EL (cell line): ENCODE measurements at regions not wholly inside any gene's neighbourhood (a gene's known extent, or its start where the extent isn't known, plus 50 kb on each side); places are given as distances from the start of the nearest gene placed in this dataset.
"Not testable (repeated sequence)": the region's sequence is repeated elsewhere in the genome, so short reads cannot be mapped to it uniquely, and the experiment has no call there.

Experiments
- DNase-seq: peaks from one replicate; pipeline ENCODE4 v3.0.0-alpha.2; 2016

DNA sequence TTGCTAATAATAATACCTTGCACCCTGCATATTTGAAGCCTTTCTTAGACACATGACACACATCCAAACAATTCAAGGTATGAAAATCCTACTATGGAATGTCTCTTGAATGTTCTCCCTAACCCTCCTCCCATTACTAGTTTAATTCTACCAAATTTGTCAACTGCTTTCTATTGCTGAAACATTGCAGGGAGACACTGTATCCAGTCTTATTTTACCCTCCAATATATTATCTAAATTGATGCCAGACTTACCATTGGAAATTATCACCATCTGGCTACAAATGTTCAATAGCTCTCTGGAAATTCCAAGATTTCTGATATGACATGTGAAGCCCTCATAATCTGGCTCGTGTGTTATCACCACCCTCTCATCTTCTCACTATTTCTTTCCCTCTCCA is 1027.3 kb upstream of the CITED2 start:
- DNase-seq = peak; percentile 74

DNA sequence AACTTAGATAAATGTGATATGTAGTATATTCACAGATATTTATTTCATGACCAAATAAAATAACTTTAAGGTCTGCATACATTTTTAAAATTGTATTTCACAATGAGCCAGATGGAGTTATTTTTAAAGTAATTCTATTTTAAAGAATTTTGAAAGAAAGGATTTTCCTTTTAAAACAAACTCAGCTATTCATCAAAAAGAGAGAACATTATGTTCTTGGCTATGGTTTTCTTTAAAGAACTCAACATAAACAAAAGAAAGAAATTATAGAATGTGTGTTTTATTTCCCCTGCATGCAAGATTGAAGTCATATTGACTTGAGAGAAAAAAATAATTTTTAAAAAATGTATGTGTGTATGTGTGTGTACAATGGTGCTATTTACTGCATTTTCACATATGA is 1023.6 kb upstream of the CITED2 start:
- no peak for DNase-seq

DNA sequence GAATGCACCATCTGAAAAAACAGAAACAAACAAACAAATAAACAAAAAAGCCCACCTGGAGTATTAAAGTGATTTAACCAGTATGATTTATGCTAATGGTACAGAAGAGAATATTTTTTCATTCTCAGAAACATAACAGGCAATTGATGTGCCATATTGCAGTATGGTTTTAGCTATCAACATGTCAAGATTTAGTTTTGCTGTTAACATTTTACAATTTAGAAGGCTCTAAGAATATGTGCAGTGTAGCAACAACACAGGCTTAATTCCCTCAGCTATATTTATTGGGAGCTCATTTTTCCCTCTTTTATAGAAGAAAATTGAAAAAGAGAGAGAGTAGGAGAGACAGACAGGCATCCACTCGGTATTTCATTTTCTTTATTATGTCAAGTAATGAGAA is 1022.7 kb upstream of the CITED2 start:
- no peak for DNase-seq

DNA sequence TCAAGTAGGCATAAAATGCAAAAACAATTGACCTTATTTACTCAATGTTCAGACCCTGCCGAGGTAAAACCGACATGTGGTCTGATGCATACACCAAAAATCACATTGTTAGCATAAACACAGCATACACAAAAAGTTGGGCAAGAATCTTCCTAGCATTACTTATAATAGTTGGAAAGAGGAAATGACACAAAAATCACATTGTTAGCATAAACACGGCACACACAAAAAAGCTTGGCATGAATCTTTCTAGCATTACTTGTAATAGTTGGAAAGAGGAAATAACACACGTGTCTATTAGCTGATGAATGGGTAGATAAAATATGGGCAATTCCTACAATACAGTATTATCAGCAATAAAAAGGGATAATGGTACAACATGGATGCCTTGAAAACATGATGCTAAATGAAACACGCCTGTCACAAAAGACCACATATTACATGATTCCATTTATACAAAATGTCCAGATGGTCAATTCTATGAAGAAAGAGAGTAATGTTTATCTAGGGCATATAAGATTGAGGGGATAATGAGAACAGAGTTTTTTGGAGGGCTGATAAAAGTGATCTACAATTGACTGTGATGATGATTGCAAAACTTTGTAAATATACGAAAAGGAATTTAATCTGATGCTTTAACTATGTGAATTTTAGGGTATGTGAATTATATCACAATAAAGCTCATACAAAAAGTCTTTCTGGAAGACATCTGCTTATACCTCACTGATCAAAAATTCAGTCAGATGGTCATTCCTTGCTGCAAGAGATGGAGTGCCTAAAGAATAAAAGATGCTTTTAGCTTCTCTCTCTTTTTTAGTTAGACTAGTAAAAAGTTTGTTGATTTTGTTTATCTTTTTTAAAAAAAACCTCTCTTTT is 1019.5 kb upstream of the CITED2 start:
- DNase-seq = peak; percentile 68

DNA sequence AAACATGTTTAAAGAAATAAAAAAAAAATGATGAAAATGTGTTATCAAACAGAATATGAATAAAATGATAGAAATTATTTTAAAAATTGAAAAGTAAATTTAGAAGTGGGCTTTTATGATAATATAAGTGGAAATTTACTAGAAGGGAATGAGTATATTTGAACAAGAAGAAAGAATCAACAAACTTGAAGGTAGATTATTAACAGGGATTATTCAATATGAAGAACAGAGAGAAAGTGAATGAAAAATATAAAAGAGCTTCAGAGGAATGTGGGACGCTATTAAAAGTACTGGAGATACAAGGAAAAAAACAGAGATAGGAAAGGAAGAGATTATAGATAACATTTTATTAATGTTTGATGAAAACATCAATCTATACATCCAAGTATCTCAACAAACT is 1014.4 kb upstream of the CITED2 start:
- no peak for DNase-seq

DNA sequence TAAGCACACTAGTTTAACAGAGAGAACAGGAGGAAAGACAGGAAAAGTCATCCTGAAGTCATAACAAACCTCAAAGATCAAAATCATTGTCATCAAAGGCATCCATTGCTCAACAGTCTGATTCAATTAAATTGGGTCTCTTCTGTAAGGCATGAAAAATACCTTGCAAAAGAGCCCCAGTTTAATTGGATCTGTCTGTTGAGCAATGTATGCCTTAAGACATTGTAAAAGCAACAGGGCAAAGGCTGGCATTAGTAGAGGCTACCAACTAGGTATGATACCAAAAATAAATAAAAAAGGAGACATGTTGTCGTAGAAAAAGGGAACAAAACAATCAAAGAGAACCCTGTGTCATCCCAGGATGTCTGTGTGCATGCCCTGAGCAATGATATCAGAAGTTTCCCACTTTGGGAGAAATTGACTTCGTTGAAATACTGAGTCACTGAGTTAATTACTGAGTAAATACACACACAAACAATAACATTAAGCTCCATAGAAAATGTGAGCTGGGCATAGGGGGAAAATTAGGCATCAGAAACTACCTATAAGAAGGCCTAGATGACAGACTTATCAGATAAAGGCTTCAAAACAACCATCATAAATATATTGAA is 1013.8 kb upstream of the CITED2 start:
- DNase-seq = no peak

DNA sequence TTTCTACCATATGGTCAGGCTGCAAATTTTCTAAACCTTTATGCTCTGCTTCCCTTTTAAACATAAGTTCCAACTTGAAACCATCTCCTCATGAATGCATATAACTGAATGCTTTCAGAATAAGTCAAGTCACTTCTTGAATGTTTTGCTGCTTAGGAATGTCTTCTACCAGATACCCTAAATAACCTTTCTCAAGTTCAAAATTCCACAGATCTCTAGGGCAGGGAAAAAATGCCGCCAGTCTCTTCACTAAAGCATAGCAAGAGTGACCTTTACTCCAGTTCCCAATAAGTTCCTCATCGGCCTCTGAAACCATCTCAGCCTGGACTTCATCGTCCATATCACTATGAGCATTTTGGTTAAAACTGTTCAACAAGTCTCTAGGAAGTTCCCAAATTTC is 1011.2 kb upstream of the CITED2 start:
- DNase-seq = no peak

DNA sequence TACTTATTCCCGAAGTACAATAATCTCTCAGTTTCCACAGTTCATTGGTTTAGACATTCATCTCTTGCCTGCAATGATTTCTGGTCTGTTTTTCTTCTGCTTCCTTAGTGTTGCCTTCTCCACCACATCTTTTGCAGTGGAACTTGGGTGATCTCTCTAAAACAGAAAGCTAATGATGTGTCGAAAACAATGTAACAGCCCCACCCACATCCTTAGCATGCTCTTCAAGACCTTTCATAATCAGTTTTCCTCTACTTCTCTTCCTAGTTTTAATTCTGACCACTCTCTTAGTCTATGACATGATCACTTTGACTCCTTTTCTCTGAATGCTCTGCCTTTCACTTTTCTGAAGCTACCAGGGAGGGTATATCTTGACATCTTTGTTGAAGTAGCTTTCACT is 1007.9 kb upstream of the CITED2 start:
- DNase-seq = no peak

DNA sequence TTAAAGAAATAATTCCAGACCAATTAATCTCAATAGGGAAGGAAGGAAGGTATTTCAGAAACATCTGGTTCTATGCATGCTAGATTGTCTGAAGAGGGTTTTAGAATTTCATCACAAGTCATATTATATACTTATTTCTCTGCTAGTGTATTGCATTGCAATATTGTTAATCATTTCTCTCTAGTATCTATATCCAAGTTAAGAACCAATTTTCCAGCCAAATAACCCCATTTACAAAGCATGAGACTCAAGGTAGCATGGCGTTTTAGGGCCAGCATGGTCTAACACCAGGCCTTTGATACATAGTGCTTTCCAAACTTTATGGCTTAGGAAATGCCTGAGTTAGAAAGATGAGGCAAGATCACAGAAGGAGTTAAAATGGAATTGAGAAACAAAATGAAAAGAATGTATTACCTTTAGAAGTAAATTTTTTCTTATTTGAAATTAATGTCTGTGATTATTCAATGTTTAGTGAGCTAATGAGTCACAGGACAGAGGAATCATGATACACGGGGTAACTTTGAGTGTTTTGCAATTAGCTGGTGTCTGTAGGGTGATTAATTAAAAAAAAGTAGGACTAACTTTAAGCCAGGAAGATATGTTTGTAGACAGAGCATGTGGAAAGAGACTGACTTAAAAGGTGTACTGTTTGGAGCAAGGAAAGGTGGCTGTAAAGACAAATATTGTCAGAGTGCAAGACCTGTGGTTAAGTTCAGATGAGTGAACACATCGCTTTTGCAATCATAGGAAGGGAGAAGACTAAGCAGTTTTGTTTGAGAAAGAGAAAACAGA is 1006.2 kb upstream of the CITED2 start:
- DNase-seq = no peak

DNA sequence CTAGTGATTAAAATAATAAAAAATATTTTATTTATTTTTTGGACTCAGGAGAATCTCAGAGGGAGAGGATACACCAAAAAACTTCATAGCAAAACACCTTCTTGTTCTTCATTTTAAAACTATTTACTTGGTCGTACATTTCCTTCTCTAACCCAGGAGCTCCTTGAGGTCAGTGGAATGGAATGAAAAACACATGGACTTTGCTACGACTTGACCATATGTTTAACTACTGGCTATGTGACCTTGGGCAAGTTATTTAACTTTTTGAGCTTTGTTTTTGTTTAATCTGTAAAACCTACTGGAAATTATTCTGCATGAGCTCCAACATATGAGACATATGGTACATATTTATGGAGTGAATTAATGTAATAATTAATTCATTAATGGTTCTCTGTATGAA is 1005.5 kb upstream of the CITED2 start:
- DNase-seq = peak; percentile 87

DNA sequence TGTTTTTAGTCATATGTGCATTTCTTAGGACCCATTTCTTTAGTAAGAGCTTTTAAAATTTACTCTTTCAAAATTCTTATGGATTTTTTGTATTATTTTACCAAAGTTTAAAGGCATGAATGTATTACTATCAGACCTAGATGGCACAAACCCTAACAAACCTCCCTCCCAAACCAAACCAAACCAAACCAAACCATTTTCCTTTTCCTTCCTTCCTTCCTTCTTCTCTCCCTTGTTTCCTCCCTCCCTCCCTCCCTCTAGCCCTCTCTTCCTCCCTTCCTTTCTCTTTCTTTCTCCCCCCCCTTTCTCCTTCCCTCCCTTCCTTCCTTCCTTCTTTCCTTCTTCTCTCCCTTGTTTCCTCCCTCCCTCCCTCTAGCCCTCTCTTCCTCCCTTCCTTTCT is 1001.8 kb upstream of the CITED2 start:
- no peak for DNase-seq

DNA sequence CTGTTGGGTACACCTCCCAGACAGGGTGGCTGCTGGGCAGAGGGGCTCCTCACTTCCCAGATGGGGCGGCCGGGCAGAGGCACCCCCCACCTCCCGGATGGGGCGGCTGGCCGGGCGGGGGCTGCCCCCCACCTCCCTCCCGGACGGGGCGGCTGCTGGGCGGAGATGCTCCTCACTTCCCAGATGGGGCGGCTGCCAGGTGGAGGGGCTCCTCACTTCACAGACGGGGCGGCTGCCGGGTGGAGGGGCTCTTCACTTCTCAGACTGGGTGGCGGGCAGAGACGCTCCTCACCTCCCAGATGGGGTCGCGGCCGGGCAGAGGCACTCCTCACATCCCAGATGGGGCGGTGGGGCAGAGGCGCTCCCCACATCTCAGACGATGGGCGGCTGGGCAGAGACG is 999.3 kb upstream of the CITED2 start:
- not testable (repeated sequence) for DNase-seq

DNA sequence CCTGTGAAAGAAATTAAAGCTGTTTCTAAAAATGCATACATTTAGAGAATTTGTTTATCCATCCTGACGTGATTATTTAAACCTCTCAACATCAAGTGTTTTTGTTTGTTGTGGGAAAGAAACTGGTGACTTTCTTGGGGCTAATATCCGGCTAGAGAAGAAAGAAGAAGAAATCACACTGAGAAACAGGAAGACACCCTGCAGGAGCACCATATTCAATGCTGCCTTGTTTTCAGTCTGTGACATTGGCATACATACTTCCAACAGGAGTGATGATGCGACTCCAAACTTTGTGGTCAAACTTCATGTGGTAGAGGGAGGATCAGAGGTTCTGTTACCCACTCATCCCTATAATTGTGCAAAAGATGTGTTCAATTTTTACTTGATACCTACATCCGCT is 997.6 kb upstream of the CITED2 start:
- DNase-seq = no peak

DNA sequence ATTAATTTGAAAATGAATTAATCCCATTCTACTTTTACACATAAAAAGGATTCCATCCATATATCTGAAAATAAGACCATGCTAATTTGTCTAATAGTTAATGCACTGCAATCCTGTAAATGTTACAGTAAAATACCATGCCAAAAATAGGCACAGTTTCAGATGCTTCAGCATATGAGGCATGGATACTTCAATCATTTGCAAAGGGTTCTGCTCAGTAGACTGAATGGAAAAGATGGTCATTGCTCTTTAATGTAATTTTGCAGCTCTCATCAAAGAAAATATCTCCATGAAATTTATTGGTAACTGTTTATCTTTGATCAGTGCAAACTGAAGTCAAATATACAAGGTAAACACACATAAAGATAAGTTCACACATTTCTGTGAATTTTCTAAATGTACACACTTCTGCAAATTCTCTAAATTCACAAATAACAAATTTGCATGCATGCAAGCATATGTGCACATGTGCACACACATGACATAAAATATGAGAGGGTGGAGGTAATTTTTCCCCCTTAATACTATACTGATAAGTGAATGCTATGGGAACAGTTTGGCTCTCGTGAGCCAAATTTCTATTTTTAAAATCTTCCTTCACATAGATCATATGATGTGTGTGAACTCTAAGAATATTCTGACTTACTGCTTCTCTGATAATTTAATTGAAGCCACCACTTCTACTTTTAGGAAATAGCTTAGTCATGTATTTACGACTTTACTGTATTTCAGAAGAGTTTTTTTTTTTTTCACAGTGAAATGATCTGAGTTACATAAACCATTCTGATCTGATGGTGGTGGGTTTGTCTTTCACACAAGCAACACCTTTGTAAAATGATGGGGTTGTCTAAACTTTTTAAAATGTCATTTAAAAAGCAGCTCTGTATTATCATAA is 996.8 kb upstream of the CITED2 start:
- no peak for DNase-seq

DNA sequence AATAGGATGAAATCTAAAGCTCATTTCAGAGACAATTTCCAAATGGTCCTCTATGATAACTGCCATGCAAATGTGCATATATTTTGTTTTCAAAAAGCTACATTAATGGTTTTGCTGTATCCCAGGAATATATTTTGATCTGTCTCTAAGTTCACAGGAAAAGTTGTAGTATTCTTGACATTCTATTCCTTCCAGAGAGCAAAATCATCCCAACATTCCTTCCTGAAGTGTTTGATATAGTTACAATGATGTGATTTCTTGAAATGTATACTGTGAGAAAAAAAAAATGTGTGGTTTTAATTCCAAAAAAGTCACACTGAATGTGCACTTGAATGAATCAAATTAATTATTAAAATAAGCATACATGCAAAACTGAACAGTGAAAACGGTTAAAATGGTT is 996.0 kb upstream of the CITED2 start:
- DNase-seq = no peak

DNA sequence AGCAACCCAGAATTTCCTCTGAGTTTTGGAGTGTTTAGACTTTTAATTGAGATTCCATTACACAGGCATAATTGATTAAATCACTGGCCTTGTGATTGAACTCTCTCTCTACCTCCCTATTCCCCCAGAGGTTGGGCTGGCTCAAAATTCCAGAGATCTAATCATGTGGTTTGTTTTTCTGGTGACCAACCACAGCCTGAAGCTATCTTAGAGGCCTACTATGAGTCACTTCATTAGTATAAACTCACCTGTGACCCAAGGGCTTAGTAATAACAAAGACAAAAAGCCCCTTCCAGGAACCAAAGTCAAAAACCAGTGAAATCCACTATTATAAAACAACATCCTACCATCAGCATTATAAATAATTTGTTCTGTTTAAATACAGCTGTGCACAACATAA is 992.5 kb upstream of the CITED2 start:
- DNase-seq = peak; percentile 92

DNA sequence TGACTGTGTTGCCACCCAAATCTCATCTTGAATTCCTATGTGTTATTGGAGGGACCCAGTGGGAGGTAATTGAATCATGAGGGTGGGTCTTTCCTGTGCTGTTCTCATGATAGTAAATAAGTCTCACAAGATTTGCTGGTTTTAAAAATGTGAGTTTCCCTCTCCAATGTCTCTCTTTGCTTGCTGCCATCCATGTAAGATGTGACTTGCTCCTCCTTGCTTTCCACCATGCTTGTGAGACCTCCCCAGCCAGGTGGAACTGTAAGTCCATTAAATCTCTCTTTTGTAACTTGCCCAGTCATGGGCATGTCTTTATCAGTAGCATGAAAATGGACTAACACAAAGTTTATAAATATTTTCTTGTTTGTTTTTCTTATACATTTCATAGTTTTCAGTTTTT is 990.5 kb upstream of the CITED2 start:
- DNase-seq = no peak

DNA sequence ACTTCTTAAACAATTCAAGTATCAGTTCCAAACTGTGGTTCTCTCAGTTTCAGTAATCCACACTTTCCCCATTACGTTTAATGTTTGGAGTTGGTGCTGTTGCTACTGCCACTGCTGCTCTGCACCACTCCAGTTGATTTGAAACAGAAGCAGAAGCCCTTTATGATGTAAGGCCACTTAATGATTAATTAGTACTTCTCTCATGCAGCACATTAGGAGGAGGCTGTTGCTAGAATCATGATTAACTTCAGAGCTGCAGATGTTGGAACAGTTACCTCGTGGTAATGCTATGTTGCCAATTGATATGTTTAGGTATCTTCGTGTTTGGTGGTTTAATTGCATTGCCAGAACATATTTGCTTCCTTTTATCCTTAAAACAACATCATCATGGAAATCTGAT is 986.2 kb upstream of the CITED2 start:
- peak; percentile 31 for DNase-seq

DNA sequence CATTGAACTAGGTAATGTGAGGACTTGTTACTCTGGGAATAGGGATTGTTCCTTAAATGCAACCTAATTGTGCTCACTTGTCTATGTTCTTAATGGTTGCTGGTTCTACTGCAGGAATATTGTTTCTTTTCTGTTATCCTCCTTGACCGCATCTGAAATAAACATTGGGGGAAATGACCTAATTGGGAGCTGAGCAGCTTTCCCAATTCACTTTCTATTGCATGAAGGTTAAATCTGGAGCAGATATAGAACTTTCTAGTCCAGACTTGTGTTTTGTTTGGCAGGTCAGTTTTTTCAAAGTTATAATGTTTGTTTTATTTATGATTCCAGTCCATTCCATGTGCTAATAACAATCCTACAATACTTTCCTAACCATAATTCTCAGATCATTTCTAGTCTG is 981.0 kb upstream of the CITED2 start:
- DNase-seq = no peak

DNA sequence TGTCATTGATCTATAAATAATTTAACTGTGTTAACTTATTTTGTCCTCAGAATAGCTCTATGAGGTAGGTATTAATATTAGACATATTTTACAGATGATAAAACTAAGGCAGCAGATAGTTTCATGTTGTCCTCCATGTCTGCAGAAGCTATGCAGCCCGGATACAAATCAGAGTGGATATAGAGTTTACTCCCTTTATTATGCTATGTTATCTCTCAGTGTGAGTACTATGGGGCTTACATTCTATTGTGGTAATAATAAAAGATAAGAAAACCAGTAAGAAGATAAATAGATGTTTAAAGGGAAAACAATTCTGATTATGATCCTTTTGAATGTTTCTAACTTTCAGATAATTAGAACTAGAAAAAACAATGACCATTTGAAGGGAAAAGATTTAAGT is 979.8 kb upstream of the CITED2 start:
- no peak for DNase-seq

DNA sequence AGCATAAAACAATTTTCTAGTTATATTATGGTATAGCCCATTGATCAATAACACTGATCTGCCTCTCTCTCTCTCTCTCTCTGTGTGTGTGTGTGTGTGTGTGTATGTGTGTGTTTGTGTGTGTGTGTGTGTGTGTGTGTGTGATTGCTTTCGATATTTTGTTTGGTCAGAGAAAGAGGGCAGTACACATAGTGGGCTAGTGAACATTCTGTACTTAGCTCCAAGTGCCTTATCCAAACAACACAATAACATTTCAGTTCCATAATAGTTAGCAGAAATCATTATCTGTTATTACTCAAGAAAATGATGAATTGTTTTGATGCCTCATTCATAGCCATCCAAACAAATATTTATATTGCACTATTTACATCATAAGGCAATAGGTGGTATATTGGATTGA is 979.1 kb upstream of the CITED2 start:
- no peak for DNase-seq

DNA sequence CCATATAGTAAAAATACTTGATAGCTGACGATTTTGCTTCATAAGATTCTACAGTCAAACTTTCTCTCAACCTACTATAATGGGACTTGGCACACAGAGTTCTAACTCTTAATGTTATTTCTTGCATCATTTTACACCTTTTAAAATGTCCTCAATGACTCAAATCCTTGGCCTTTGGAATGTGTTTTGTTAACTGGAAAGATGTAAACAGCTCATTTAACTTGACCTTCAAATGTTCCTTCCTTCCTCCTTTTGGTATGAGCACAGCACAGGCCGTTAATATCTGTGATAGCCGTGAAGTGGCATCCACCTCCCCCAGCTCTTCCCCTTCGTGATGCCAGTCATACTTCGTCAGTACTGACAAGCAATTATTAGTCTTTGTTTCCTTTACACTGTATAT is 972.0 kb upstream of the CITED2 start:
- peak; percentile 78 for DNase-seq

DNA sequence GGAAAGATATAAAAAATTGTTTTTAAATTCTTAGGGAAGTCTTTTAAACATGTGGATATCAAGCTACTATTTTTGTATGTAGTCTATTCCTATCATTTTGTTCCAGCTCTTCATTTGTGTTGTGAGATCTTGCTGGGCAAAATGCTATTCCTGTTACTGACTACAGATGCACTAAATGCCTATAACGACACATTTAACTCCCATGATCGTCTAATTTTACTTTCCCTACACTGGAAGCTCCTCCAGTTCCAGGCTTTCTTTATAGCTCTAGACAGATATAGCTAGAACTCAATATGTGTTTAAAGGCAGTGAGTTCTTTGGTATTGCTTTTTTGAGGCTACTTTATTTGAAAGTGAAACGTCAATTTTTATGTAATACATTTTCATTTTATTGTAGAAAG is 971.5 kb upstream of the CITED2 start:
- no peak for DNase-seq
